Glomerular endothelial cell (primary cell): ENCODE measurements at regions not wholly inside any gene's neighbourhood (a gene's known extent, or its start where the extent isn't known, plus 50 kb on each side); places are given as distances from the start of the nearest gene placed in this dataset.

Experiments
- DNase-seq: peaks from one replicate; pipeline ENCODE4 v3.0.0-alpha.2; 2011; ENCODE audit warnings: low read depth, low spot score; ENCODE audit errors: extremely low read depth

DNA sequence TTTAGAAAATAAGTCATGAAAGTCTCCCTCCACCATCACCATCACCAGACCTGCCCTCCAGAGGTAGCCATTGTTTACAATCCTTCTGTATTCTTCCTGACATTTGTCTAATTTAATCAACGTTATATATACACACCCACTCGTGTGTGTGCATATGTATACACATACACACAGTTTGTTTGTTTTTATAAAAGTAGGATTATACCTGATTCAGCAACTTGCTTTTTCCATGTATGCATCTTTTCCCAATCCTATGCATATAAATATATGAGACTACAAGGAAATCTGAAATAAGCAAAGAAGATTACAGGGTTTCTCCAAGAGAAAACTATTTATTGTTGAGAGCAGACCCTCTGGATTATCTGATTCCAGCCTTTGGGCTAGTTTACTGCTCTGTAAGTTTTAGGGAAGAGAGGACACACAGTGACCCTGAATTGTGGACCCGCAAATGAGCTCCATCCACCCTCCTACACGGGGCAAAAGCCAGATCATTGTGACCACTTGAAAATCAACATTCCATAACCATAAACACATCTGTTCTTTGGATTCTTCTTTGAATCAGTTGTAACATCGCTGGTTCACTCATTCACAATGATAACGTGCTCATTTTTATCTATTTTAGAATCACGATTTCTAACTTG is 104.3 kb downstream of the CPN2 start:
- DNase-seq = no peak

DNA sequence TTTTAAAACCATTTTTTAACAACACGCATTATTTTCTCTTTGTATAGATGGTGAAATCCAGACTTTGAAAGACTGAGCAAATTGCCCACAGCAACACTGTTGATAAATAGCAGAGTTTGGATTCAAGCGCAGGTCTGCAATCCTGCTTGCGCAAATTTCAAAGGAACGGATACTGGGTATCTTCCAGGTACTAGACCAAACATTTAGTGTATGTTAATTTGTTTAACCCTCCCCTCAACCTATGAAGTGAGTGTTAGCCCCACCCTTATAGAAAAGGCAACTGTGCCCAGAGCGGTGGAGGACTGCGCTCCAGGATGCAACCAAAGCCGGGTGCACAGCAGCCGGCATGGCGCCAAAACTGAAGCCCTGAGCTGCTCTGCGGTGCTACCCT is 103.8 kb downstream of the CPN2 start:
- DNase-seq = no peak

DNA sequence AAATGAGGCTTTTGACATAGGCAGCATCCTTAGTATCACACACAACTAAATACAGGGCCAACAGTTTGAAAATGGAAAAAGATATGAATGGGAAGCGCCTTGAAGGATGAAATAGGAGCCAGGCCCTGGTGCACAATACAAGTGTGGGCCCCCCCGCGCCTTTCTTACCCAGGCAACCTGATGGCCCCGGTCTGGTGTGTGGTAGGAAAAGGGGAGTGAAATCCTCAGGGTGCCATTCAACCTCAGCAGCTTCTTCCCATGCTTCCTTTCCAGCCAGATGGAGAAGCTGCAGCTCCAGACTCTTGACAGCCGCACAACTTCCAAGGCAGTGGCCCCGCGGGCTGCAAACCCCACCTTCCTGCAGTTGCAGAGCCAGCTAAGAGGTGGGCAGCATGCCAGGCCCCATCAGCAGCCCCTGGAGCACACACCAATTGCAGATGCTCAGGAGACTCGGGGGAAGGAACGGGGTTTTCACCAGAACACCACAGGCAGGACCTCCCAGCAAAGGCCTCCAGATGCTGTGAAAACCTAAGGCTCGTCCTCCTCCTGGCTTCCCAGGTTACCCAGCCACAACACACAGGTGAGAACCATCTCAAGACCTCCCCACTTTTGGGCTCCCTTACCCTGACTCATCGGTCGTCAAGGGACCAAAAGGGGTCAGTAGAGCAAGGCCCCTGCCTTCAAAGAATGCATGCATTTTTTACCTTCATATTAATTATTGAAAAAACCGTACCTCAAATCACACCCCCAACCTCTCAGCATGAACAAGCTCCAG is 101.6 kb downstream of the CPN2 start:
- DNase-seq = no peak

- no peak for DNase-seq
These were observed 100.8 kb downstream of the CPN2 start for GRCh38 chr3:194250098-194251002.

DNA sequence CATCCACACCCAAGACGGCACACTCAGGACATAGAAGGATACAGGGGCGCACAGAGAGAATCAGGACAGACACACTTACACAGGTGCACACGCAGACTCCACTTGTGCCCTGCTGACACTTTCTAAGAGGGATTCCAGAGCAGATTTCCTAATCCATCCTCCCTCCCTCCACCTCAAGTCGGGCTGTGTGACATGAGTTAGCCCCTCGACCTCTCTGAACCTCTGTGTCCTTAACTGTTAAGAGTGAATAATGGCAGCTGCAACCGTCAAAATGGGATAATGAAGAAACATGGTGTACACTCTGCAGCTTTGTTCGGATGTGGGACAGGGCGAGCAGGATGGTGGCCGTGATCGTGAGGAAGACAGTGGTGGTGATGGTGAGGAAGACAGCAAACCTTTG is 100.1 kb downstream of the CPN2 start:
- DNase-seq = no peak

- DNase-seq = no peak
These were observed 99.7 kb downstream of the CPN2 start for GRCh38 chr3:194251461-194251860.

DNA sequence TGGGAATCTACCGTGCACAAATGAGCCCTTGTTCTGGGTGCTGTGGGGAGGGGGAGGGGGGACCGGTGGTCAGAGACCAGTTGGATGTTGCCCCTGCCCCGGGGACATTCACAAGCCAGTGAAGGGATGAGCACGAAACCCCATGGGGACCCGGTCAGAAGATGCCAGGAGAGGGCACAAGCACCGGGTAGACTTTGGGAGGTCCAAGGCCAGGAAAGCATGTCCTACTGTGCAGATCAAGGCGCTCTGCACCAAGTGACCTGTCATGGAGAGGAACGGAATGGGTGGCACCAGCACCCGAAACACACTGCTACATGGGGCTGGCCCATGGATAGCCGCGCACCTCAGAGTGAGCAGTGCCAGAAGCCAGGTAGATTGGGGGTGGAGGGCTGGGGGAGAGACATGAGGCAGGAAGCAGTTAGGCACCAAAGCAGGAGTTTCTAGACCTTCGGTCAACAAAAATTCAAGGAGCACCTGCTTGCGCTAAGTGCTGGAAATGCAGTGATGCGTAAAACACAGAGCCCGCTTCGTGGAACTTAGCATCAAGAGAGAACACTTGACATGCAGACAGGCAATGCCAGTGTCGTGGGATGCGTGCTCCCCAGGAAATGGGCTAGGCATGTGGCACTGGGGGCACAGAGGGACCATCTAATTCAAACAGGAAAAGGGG is 99.1 kb downstream of the CPN2 start:
- DNase-seq = no peak

DNA sequence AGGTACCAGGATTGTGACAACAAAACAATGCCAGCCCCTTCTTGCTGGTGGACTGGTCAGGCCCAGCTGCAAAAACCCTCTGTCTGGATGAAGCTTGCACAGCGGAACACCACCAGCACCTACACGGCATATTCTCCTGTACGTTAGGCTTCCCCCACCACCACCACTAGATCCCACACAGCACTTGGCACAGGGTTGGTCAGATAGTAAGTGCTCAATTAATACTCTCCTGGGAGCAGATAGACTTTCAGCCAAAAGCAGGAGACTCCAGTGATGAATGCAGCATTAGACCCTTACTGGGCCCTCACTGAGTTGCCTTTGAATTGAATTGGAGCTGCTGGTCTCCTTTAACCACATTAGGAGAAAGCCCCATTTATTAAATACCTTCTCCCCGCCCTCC is 97.9 kb downstream of the CPN2 start:
- DNase-seq = no peak

DNA sequence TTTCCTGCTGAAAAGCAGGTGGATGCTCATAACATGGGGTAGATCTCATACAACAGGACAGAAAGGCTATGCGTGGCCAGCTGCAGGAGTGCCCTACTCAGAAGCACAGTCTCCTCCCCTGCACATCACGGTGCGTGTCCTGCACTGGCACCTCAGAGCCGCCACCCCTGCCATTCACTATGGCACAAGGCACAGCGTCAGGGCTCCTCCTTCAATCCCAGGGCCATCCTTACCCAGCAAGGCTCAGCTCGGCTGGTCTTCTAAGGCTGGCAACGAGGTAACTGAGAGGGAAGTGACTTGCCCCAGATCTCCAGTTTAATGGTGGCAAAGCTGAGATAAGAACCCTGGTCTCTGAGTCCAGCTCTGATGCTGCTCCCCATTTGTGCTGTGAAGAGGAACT is 97.1 kb downstream of the CPN2 start:
- DNase-seq = no peak

- peak; percentile 94 for DNase-seq
These were observed 95.7 kb downstream of the CPN2 start for GRCh38 chr3:194255252-194256039.

- no peak for DNase-seq
These were observed 94.8 kb downstream of the CPN2 start for GRCh38 chr3:194256040-194256945.

GRCh38 chr3:194257151-194257621 is 93.9 kb downstream of the CPN2 start:
- no peak for DNase-seq

DNA sequence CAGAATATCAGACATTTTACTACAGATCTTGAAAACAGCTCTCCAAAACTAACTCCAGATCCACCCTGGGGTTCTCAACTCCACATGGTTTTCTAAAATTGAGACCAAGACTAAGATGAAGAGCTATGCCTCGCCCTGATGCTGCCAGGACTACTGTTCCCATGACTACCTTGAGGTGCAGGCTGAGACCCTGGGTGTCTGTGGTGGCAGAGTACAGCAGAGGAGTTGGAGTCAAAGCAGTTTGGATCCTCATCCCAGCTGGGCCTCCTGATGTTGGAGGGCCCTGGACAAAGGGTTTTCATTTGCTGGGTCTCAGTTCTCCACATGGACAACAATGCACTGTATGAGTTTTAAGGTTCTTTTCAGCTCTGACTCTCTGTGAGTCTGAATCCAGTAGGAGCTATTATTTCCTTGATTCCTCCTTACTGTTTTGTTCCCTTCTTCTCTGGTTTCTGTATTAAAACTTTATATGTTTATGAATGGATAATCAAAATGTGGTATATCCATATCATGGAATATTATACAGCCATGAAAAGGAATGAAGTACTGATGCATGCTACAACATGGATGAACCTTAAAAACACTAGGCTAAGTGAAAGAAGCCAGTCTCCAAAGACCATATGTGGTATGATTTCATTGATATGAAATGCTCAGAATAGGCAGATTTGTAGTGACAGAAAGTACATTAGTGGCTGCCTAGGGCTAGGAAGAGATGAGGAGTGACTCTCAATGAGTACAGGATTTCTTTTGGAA is 93.0 kb downstream of the CPN2 start:
- DNase-seq = no peak

DNA sequence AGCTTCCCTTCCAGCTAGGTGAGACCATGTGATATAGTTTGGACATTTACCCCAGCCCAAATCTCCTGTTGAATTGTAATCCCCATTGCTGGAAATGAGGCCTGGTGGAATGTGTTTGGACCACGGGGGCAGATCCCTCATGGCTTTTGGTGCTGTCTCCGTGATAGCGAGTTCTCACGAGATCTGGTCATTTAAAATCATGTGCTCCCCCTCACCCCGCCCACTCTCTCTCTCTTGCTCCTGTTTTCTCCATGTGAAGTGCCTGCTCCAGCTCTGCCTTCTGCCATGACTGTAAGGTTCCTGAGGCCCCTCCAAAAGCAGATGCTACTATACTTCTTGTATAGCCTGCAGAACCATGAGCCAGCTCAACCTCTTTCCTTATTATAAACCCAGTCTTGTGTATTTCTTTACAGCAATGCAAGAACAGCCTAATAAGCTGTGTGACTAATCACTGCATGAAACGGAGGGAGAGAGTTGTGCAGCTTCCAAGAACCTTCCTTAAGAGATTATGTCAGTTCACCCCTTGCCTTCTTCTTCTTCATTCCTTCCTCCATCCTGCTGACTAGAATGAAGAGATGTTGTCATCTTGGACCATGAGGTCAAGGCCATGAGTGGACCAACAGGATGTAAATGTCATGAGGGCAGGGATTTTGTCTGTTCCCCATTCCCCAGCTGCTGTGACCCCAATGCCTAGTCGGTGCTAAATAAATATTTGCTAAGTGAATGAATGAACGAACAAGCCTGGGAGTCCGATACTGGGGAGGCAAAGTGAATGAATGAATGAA is 91.0 kb downstream of the CPN2 start:
- DNase-seq = no peak

GRCh38 chr3:194261581-194262063 is 89.5 kb downstream of the CPN2 start:
- DNase-seq = no peak

- DNase-seq = no peak
These were observed 88.8 kb downstream of the CPN2 start for GRCh38 chr3:194262176-194262924.

- no peak for DNase-seq
These were observed 88.2 kb downstream of the CPN2 start for GRCh38 chr3:194262925-194263305.
